GM12875 (cell line): ENCODE measurements at regions not wholly inside any gene's neighbourhood (a gene's known extent, or its start where the extent isn't known, plus 50 kb on each side); places are given as distances from the start of the nearest gene placed in this dataset.

Experiments used
- H3K4me3 ChIP-seq: one replicate; pipeline ENCODE4 v1.5.1; 2011; ENCODE audit warnings: low read depth, low read length, control low read depth
- TF ChIP-seq, protein P1 (sequence below): IDR thresholded peaks from 2 replicates; pipeline ENCODE4 v1.5.1; 2011; ENCODE audit warnings: low read depth, mild to moderate bottlenecking, control low read depth, inconsistent platforms, low read length, moderate library complexity, borderline replicate concordance; ENCODE audit not compliant: insufficient read depth

DNA sequence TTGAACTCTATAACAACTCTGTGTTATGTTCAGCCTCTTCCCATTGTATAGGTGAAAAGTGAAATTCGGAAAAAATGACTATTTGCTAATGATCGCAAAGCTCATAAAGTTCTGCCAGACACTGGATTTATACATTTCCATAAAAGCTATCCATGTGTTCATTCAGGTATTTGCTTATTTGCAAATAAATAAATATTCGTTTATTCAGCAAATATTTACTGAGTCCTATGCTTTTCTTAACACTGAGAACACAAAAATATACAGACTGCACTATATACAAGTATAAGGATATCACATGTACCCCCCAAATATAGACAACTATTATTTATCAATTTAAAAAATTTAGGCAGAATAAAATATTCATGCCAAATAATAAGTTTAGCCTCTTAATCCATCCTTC is 63.2 kb upstream of the ATP8B1 start:
- no peak overlapping the region for H3K4me3 ChIP-seq
- TF ChIP-seq, protein P1, sequence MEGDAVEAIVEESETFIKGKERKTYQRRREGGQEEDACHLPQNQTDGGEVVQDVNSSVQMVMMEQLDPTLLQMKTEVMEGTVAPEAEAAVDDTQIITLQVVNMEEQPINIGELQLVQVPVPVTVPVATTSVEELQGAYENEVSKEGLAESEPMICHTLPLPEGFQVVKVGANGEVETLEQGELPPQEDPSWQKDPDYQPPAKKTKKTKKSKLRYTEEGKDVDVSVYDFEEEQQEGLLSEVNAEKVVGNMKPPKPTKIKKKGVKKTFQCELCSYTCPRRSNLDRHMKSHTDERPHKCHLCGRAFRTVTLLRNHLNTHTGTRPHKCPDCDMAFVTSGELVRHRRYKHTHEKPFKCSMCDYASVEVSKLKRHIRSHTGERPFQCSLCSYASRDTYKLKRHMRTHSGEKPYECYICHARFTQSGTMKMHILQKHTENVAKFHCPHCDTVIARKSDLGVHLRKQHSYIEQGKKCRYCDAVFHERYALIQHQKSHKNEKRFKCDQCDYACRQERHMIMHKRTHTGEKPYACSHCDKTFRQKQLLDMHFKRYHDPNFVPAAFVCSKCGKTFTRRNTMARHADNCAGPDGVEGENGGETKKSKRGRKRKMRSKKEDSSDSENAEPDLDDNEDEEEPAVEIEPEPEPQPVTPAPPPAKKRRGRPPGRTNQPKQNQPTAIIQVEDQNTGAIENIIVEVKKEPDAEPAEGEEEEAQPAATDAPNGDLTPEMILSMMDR: no peak

DNA sequence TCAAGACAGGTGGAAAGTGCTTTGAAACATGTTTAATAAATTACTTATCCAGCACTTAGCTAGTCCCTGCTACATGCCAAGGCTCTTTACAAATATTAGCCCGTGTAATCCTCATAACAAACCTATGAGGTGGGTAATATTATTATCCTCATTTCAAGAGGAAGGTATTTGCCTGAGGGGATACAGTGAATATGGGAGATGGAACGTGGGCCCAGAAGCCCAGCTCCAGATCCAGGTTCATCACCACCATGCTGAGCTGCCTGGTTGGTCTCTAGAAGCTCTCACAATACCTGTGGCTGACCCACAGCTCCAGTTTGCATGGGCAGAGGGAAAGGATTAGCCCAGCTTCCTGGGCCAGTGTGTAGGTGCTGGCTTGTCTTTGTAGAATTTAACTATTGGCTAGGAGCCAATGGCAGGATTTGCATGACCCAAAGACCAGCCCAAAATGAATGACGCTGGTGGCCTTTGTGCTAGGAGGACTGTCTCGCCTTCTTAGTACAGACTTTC is 61.6 kb upstream of the ATP8B1 start:
- TF ChIP-seq, protein P1: no peak
- no peak overlapping the region for H3K4me3 ChIP-seq

DNA sequence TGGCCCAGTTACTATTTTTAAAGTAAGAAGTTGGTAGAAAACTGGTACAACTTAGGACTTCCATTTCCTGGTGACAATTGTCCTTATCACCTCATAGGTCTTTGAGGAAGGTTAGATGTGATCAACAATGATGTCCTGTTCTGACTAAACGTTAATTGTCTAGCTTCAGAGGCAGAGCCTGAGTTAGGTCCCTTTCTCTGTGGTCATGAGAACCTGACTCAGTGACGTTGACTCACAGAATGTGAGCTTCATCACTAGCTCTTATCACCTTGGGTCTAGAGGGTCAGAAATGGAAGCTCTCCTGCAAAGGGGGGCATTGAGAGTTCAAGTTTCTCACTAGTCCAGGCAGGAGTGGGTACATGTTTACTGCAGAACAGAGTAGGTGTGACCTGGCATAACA is 60.6 kb upstream of the ATP8B1 start:
- TF ChIP-seq, protein P1: no peak

DNA sequence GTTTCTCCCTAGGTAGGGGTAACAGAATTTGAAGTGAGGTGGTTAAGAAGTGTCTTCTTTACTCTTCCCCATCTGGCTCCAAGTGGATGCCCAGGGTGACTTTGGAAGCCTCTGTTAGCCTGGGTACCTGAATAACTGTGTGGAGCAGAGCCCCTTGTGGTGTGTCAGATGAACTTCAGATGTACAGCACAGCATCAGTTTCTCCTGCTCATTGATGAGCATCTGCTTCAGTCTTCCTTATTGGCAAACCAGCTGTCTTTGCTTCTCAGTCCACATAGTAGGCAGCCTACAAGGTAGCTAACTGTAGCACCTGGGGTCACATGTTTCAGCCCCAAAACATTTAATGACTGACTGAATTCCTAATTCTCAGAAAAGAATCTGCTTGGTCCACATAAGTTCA is 56.2 kb upstream of the ATP8B1 start:
- no peak overlapping the region for H3K4me3 ChIP-seq
- TF ChIP-seq, protein P1: peak; percentile 74

More for the DNA sequence above, 60.6 kb upstream of the ATP8B1 start:
- no peak overlapping the region for H3K4me3 ChIP-seq

DNA sequence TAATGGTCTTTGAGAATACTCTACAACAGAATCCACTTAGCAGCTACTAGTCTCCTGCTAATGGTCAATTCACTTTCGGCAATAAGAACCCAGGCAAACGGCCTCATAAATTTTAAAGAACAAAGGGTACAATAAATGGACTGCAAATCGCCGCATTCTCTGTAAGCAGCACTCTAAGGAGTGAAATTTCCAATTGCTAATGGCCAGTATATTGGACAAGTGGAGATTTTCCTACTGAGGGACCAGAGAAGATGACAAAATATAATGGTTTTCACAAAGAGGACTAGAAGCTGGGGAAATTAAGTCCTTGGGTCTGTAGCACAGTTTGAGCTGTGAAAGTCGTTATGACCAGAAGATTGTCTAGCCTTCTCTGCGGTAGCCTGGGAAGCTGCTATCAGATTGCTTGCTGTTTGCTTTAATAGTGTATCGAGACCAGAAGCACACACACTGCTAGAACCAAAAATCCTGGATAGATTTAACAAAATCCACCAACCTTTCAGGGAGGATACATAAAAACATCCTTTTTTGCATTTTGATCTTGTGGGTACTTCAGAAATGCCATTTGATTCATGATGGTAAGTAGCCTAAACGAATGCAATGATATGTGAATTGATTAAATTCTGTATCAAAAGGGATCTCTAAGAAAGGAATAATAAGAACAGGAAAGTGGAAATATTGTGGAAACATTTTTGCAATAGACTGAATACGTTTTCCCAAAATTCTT is 53.6 kb upstream of the ATP8B1 start:
- TF ChIP-seq, protein P1: no peak
- H3K4me3 ChIP-seq: no peak overlapping the region

DNA sequence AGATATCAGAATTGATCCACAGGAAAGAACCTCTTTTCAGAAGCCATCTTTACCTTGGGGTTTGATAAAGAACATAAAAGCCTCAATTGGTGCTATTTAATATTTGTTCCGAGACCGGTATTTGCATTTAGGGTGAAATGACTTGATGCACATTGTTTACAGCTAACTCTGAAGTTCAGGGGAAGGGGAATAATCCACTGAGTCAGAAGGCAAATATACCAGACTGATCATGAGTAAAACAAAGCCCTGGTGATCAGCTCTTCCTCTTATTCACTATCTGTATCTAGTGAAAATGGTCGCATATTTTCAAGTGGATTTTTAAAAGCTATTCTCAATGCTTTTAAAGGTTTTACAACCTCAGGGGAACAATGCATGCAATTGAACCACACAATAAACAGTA is 53.0 kb upstream of the ATP8B1 start:
- H3K4me3 ChIP-seq: no peak overlapping the region
- TF ChIP-seq, protein P1: no peak

DNA sequence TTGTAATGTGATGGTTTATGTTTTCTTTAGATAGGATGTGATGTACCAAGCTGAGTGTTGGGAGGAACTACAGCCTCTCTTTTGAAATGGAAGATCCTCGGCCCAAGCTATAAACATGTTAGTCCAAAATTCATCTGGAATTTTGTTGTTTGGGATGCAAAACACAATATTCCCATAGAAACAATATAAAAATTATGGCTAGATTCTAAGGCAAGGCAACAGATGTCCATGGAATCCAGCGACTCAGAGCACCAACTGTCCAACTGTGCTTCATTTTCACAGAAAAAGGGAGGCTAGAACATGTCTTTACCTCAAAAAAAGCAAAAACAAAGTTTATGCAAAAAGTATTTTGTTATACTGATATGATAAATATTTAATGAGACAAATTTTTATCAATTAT is 52.4 kb upstream of the ATP8B1 start:
- H3K4me3 ChIP-seq: no peak overlapping the region
- TF ChIP-seq, protein P1: no peak
